ENCODE measurements at regions not wholly inside any gene's neighbourhood (a gene's known extent, or its start where the extent isn't known, plus 50 kb on each side); places are given as distances from the start of the nearest gene placed in this dataset.

GRCh38 chr15:60095711-60096110 lies 91.6 kb downstream of the FOXB1 start:
- intact Hi-C loops (cut with micrococcal nuclease): no loop called here
- Histone ChIP-seq H3K9ac (ENCODE audit: low read length) (no peak overlapping the region), H3K4me2 (ENCODE audit: low read length) (no peak overlapping the region), H3K36me3 (ENCODE audit: control insufficient read depth in 1 of 2, insufficient read depth in 2 of 2, low read length in 2 of 2) (no peaks in the 10 kb centered on the region), H4K20me1 (ENCODE audit: insufficient read depth) (no peaks in the 10 kb centered on the region), H3K27ac (ENCODE audit: low read depth, low read length) (no peak overlapping the region), H3K9me2 (ENCODE audit: insufficient read depth) (no peaks in the 10 kb centered on the region), H3K27me3 (ENCODE audit: insufficient read depth, low read length) (peaks cover 64% of the 10 kb centered on the region), H3K9me3 (ENCODE audit: control insufficient read depth in 1 of 2, insufficient read depth in 1 of 2, low read depth in 1 of 2, low read length in 2 of 2) (no peaks in the 10 kb centered on the region), H2AFZ (ENCODE audit: low read depth, low read length, poor library complexity, severe bottlenecking) (no peak overlapping the region), H3K4me3 (replicated peaks in 1 of 2; ENCODE audit: low read depth in 1 of 2, low read length in 2 of 2) (no peak overlapping the region), H3K4me1 (ENCODE audit: control insufficient read depth in 1 of 2, insufficient read depth in 2 of 2, low read length in 2 of 2) (no peaks in the 10 kb centered on the region), H3K79me2 (ENCODE audit: insufficient read depth, low read length) (no peaks in the 10 kb centered on the region)
- ChIA-PET POLR2A (no interaction called here), RAD21 (ENCODE audit: low non-redundant PET in 1 of 2, low total read pairs in 2 of 2, uncharacterized antibody in 2 of 2, unreplicated experiment in 2 of 2) (no interaction called here), CTCF (no interaction called here)
- no peak for ATAC-seq
- TF ChIP-seq EGR1 (IDR thresholded peaks at IDR 0.05; ENCODE audit: low read depth): no peak
- no peak for TF ChIP-seq CTCF (IDR thresholded peaks at IDR 0.05 in 2 of 3, conservative IDR thresholded peaks at IDR 0.05 in 1 of 3; ENCODE audit: borderline replicate concordance in 1 of 3, insufficient read depth in 1 of 3, low read depth in 2 of 3, low read length in 2 of 3)
- no peak for TF ChIP-seq ELF1 (IDR thresholded peaks at IDR 0.05; ENCODE audit: borderline replicate concordance, low read depth)
- no peak for TF ChIP-seq FOSL1 (IDR thresholded peaks at IDR 0.05; ENCODE audit: low read depth)
- no peak for TF ChIP-seq JUND (IDR thresholded peaks at IDR 0.05)
- DNase-seq (ENCODE audit: low read depth, low spot score): no peak
- no TSS peak for BruUV-seq (replicated peaks)

GRCh38 chr15:60096157-60096556 lies 92.0 kb downstream of the FOXB1 start:
- POLR2A ChIA-PET: no interaction called here
- no TSS peak for BruUV-seq (replicated peaks)
- Histone ChIP-seq H3K27me3 (ENCODE audit: insufficient read depth, low read length) (peaks cover 64% of the 10 kb centered on the region), H2AFZ (ENCODE audit: low read depth, low read length, poor library complexity, severe bottlenecking) (no peak overlapping the region), H3K27ac (ENCODE audit: low read depth, low read length) (no peak overlapping the region), H3K9me2 (ENCODE audit: insufficient read depth) (no peaks in the 10 kb centered on the region), H3K79me2 (ENCODE audit: insufficient read depth, low read length) (no peaks in the 10 kb centered on the region), H3K4me2 (ENCODE audit: low read length) (no peak overlapping the region), H3K4me3 (replicated peaks in 1 of 2; ENCODE audit: low read depth in 1 of 2, low read length in 2 of 2) (no peak overlapping the region), H3K4me1 (ENCODE audit: control insufficient read depth in 1 of 2, insufficient read depth in 2 of 2, low read length in 2 of 2) (no peaks in the 10 kb centered on the region), H3K36me3 (ENCODE audit: control insufficient read depth in 1 of 2, insufficient read depth in 2 of 2, low read length in 2 of 2) (no peaks in the 10 kb centered on the region), H3K9me3 (ENCODE audit: control insufficient read depth in 1 of 2, insufficient read depth in 1 of 2, low read depth in 1 of 2, low read length in 2 of 2) (no peaks in the 10 kb centered on the region), H4K20me1 (ENCODE audit: insufficient read depth) (no peaks in the 10 kb centered on the region), H3K9ac (ENCODE audit: low read length) (no peak overlapping the region)
- RAD21 ChIA-PET (ENCODE audit: low non-redundant PET in 1 of 2, low total read pairs in 2 of 2, uncharacterized antibody in 2 of 2, unreplicated experiment in 2 of 2): no interaction called here
- no peak for DNase-seq (ENCODE audit: low read depth, low spot score)
- intact Hi-C loops (cut with micrococcal nuclease): no loop called here
- no peak for ATAC-seq
- CTCF ChIA-PET: no interaction called here
- TF ChIP-seq RAD21 (IDR thresholded peaks at IDR 0.05; ENCODE audit: low read depth) (no peak), CEBPB (IDR thresholded peaks at IDR 0.05; ENCODE audit: low read depth) (no peak), TCF7L2 (IDR thresholded peaks at IDR 0.05; ENCODE audit: borderline replicate concordance, extremely low read depth, insufficient read depth, insufficient read length) (no peak), POLR2AphosphoS5 (IDR thresholded peaks at IDR 0.05; ENCODE audit: low read depth, low read length) (no peak), CTCF (IDR thresholded peaks at IDR 0.05 in 2 of 3, conservative IDR thresholded peaks at IDR 0.05 in 1 of 3; ENCODE audit: borderline replicate concordance in 1 of 3, insufficient read depth in 1 of 3, low read depth in 2 of 3, low read length in 2 of 3) (no peak), ELF1 (IDR thresholded peaks at IDR 0.05; ENCODE audit: borderline replicate concordance, low read depth) (no peak)

Data from HCT116 (cell line).